HG03045 (cell line): ENCODE measurements at regions not wholly inside any gene's neighbourhood (a gene's known extent, or its start where the extent isn't known, plus 50 kb on each side); places are given as distances from the start of the nearest gene placed in this dataset.

Experiments used
- ATAC-seq: cut with Tn5 transposase; IDR thresholded peaks from one replicate; pipeline ENCODE4 v1.9.1; 2021; ENCODE audit warnings: mild to moderate bottlenecking, moderate library complexity; ENCODE audit not compliant: unreplicated experiment

DNA sequence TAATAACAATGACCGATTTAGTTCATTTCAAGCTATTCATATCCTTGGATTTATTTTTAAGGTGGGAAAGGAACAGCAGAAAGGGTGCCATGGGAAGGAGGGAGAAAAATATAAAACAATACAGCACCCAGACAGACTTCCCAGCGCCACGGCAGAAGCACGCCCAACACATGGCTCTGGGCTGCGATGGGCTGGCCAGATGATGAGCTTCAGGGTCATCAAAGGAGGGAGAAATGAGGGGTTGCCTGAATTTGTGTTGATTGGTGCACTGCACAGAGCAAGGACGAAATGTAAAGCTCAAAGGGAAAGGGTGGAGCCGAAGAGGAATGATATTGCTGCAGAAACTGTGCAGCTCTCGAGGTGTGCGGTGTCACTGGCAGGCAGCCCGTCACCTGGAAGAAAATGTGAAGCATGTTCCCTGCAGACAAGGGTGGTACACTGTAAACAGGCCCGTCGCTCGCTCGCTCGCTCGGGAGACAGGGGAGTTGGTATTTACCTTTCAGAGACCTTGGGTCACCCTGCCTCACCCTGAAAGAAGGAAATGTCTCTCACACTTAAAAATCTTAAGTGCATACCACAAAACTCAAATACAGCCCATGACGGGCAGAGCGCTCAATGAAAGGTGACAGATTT lies 195.5 kb upstream of the CTAGE1 start:
- ATAC-seq: no peak

GRCh38 chr18:22613788-22614187 lies 196.1 kb upstream of the CTAGE1 start:
- ATAC-seq: no peak

DNA sequence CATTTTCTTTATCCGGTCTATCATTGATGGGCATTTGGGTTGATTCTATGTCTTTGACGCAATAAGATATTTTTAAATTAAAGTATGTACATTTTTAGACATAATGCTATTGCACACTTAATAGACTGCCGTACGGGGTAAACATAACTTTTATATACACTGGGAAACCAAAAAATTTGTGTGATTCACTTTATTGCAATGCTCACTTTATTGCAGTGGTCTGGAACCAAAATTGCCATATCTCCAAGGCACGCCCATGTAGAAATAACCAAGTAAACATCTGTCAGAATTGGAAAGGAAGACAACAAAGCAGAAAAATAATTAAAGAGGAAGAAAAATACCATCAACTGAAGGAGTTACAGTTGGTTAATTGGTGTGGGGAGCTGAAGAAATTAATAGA lies 205.8 kb upstream of the CTAGE1 start:
- no peak for ATAC-seq

- no peak for ATAC-seq
Observed at GRCh38 chr18:22624176-22624575, 206.5 kb upstream of the CTAGE1 start.

- ATAC-seq: no peak
Observed at GRCh38 chr18:22625406-22625805, 207.7 kb upstream of the CTAGE1 start.

DNA sequence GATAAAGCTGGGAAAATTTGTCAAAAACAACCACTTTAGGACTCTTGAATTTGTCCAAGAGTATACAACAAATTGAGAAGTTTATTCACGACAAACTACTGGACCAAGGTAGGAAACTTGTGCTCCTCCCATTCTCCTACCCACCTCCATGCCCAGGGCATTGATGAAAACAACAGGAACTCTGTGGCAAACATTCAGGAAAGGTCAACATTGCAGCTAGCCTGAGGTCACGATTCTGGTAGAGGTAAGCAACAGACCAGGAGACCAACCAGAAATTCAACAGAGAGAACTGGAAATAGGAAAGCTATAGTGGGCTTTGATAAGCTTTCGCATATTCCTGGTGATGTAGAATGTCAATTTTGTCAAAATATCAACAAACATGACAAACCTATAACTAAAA lies 209.1 kb upstream of the CTAGE1 start:
- no peak for ATAC-seq

GRCh38 chr18:22627506-22627905 lies 209.8 kb upstream of the CTAGE1 start:
- ATAC-seq: no peak

DNA sequence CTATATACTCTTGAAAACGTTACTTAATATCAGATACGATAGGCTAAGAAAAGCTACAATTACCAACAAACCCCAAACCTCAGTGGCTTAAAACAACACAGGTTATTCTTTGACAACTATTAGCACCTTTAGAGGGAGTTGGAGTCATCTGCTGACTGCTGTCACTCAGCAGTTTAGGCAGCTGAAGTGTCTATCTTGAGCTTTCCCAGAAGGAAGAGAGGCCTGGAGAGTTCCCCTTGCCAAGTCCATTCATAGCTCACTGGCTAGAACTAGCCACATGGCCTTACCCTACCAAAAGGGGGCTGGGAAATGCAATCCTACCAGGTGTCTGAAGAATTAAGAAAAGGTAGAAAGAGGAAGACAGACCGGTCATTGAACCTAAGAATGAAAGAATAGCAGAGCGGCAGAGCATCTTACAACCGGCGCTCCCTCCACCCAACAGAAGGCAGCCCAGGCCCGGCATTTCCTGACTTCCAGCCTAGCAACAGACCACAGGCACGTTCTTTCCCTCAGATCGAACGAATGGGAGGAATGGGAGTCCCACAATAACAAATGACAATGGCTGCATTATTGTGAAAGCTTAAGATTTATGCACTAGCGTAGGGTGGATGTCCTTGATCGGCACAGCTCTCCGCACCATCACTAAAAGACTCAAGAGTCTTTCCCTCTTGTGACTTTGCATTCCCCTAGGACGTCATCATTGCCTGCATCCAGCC lies 211.2 kb upstream of the CTAGE1 start:
- ATAC-seq: no peak

GRCh38 chr18:22630980-22631379 lies 213.3 kb upstream of the CTAGE1 start:
- no peak for ATAC-seq

DNA sequence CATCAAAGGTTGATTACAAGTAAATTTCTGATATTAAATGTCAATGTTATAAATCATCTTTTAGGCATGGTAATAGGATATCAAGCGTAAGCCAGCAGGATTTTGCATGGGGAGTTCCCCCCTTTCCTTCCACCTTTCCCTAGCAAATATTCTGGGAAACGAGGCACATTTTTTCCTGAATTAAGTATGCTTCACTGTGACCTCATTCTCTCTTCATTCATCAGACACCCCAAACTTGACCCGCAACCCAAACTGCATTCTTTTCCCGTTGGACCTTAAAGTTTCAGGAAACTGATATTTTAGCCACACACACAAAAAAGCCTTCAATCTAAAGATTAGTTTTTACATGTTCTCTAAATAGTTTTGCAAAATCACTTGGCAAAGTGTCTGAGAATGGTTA lies 214.5 kb upstream of the CTAGE1 start:
- no peak for ATAC-seq

DNA sequence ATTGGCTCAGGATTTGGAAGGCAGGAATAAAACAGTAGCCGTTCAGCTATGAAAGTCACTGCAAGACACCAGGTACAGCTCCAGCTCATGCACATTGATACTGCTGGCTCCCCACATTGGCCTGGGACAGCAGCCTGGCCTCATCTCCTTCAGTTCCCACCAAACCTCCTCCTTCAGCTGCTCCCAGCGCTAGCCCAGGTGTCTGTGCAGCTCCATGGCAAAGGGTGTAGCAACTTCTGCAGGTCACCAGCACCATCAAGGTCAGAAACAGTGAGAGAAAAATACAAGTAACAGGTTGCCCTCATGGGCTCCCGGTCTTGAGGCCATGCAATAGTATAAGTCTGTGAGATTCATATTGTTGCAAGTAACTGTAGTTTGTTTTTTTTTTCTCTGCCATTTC lies 216.7 kb upstream of the CTAGE1 start:
- ATAC-seq: no peak

DNA sequence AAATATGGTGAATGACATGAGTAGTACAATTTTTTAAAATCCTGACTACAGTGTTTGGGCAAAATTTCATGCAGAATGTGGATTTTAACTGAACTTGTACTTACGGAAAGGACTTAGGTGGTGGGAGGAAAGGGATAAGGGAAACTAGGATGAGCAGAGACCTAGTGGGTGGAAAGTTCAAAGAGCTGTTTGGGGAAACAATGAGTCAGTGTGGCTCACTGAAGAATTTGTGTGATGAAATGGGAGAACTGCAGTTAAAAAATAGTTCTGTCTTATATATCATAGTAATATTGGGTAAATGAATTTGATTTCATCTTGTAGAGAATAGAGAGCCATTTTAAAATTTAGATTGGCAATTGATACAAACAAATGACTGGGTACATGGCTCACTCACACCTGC lies 220.1 kb upstream of the CTAGE1 start:
- no peak for ATAC-seq

- ATAC-seq: no peak
Observed at GRCh38 chr18:22639026-22639463, 221.3 kb upstream of the CTAGE1 start.

DNA sequence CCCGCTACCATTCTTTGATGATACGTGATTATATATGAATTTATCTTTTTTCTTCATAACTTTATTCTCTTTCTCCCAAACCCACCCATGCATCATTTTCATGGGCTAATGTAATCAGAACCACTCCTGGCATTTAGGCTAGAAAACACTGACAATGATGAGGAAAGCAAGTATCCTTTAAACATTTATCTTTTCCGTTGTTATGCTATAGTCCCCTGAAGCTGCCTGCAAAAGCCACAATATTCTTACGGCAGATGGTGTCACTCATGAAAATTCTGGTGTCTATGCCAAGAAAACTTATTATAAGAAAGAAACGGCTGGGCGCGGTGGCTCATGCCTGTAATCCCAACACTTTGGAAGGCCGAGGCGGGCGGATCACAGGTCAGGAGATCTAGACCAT lies 221.8 kb upstream of the CTAGE1 start:
- ATAC-seq: no peak

DNA sequence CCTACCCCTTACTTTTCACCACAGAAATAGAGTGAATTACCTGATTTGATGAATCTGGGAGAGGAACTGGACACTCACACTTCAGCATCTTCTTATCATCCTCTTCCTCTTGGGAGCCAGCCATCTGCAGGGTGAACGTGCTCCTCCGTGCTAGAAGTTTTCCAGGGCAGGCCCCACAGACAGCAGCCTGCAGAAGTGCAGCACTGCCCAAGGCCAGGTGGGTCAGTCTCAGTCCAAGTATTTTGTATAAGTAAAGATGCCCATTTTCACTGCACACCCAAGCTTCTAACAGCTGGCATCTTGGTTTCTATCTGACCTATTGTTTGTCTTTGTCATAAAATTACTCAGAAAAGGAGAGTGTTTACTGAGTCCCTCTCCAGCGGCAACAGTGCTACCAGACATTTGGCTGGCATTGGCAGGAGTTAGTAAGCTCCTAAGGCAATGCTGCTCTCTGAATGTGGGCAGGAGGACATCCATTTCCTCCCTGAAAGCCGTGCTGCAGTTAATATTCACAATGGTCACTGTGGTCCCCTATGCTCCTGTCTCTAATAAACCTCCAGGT lies 222.6 kb upstream of the CTAGE1 start:
- ATAC-seq: no peak

DNA sequence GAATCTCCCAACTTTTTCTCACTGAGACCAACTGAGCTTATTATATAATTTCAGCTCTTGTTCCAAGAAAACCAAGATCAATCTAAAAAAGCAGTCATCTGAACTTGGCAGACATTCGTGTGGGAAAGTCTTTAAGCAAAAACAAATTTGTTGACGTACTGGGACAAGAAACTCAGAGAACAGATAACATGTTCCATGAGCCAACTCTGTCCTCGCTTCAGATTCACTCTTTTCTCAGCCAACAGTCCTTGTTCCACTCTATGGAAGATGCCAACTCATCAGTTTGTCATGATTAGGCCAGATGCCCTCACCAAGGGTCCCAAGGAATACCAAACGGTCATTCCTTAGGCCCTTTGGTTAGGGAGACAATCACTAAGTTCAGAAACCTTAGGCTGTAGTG lies 224.2 kb upstream of the CTAGE1 start:
- ATAC-seq: no peak

DNA sequence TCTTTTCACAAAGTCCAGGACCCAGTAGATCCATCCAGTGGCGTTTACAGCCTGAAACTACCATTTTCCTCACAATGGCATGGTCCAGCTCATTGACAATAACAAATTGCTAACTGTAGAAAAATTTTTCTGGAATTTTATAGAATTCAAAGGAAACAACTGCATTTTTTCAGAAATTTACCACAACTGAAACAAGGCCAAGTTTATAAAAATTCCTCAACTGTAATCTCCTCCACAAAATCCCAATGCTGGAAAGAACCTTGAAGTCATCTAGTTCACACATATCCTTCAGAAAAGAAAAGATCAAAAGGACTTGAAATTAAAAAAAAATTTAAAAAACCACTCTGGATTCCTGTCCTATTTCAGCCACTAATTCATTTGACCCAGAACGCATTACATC lies 226.0 kb upstream of the CTAGE1 start:
- ATAC-seq: no peak

DNA sequence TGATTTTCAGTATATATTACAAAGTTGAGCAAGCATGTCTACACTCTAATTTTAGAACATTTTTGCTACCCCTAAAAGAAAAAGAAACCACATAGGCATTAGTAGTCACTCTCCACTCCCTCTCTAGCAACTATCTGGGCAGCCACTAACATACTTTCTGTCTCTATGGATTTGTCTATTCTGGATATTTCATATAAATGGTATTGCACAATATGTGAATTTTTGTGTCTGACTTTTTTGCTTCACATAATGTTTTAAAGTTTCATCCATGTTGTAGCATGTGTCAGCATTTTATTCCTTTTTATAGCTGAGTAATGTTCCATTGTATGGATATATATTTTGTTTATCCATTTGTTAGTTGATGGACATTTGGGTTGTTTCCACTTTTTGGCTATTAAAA lies 232.5 kb upstream of the CTAGE1 start:
- no peak for ATAC-seq

GRCh38 chr18:22657619-22658018 lies 239.9 kb upstream of the CTAGE1 start:
- ATAC-seq: no peak

GRCh38 chr18:22658318-22658717 lies 240.6 kb upstream of the CTAGE1 start:
- ATAC-seq: no peak

- ATAC-seq: no peak
Observed at GRCh38 chr18:22663378-22663777, 245.7 kb upstream of the CTAGE1 start.

DNA sequence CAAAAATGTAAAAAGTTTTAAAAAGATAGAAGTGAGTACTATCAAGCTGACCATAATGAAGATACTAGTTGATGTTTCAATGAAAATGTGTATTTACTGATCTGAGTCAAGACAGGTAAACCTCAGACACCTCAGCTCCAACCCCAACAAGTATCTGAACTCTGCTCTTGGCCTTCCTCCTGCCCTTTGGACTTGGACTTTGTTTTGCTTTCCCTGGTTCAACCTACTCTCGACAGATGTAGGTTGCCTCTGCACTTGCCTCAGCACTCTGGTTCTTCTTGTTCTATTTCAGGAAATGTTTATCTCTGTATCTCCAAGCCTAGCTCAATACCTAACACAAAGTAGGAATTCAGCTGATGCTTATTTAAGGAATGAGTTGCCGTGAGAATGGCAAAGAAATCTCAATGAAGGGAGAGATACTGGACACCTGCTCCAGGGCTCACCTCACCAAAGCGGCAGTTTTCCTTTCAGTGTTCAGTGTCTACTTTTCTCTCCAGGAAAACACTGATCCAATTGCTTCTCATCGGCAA lies 248.8 kb upstream of the CTAGE1 start:
- no peak for ATAC-seq
